Panc1 (cell line): ENCODE measurements at regions not wholly inside any gene's neighbourhood (a gene's known extent, or its start where the extent isn't known, plus 50 kb on each side); places are given as distances from the start of the nearest gene placed in this dataset.

Experiments
- ATAC-seq: fragments of 200-7000 bp; cut with Tn5 transposase; 2 replicates; pipeline ENCODE4 v1.9.1; 2020; ENCODE audit warnings: mild to moderate bottlenecking, moderate library complexity
- BruUV-seq: library from RNA; stranded (reverse); fragments of 400-500 nt; replicated peaks from 2 replicates; lab custom pipeline; 2021; lab: Mats Ljungman, UMichigan
- CTCF ChIA-PET: fragments of 300-600 bp; sonication (Branson Sonifier 250); formaldehyde crosslinking; loops from one replicate; lab custom pipeline; 2022; ENCODE audit warnings: antibody characterized with exemption; lab: Charles Lee
- POLR2A ChIA-PET: fragments of 300-600 bp; sonication (Branson Sonifier 250); formaldehyde crosslinking; loops from one replicate; lab custom pipeline; 2022; ENCODE audit warnings: antibody characterized with exemption; lab: Charles Lee
- DNase-seq: peaks from one replicate; pipeline ENCODE4 v3.0.0-alpha.2; 2010; ENCODE audit warnings: low read depth, low spot score
- H3K27ac ChIP-seq: 2 replicates; pipeline ENCODE4 v1.5.1; 2011; ENCODE audit warnings: mild to moderate bottlenecking, low read length, inconsistent platforms
- H3K27me3 ChIP-seq: fragments of 200-500 bp; sonication (Bioruptor generic); 2 replicates; pipeline ENCODE4 v1.6.0; 2014; ENCODE audit warnings: low read length, inconsistent platforms; ENCODE audit not compliant: control insufficient read depth, insufficient read depth
- H3K36me3 ChIP-seq: fragments of 200-500 bp; sonication (Bioruptor generic); 2 replicates; pipeline ENCODE4 v1.5.1; 2014; ENCODE audit warnings: inconsistent platforms, mild to moderate bottlenecking, low read length, moderate library complexity; ENCODE audit not compliant: control insufficient read depth, insufficient read depth
- H3K4me1 ChIP-seq: 2 replicates; pipeline ENCODE4 v1.5.1; 2011; ENCODE audit warnings: inconsistent platforms, mild to moderate bottlenecking, low read length, moderate library complexity; ENCODE audit not compliant: control insufficient read depth, insufficient read depth
- H3K4me3 ChIP-seq, 2 experiments: 2 replicates each; pipeline ENCODE4 v1.5.1; 2011 to 2012; ENCODE audit warnings: low read depth in 2 of 2, low read length in 2 of 2, mild to moderate bottlenecking in 2 of 2, inconsistent platforms in 1 of 2, moderate library complexity in 1 of 2
- H3K9me3 ChIP-seq: fragments of 200-500 bp; sonication (Bioruptor generic); 2 replicates; pipeline ENCODE4 v1.5.1; 2014; ENCODE audit warnings: low read depth, mild to moderate bottlenecking, inconsistent platforms, low read length, moderate library complexity; ENCODE audit not compliant: control insufficient read depth, insufficient read depth
- POLR2AphosphoS5 ChIP-seq: IDR thresholded peaks from 2 replicates; pipeline ENCODE4 v1.6.1; 2012; ENCODE audit warnings: mild to moderate bottlenecking, low read depth, low read length, moderate library complexity
- SIN3A ChIP-seq: IDR thresholded peaks from 2 replicates; pipeline ENCODE4 v1.6.1; 2012; ENCODE audit warnings: low read depth, mild to moderate bottlenecking, low read length, moderate library complexity, borderline replicate concordance; ENCODE audit not compliant: insufficient read depth
- TCF7L2 ChIP-seq: IDR thresholded peaks from 2 replicates; pipeline ENCODE4 v1.6.1; 2011; ENCODE audit warnings: mild to moderate bottlenecking, low read depth, low read length, inconsistent platforms
- in situ Hi-C: cut with HindIII; loops from 2 replicates; pipeline ENCODE4 v1.10.0; 2016; ENCODE audit warnings: low sequenced_read_pairs, low pct_unique_long_range_greater_than_20kb
- intact Hi-C: fragments of 100-400 bp; cut with micrococcal nuclease; formaldehyde crosslinking; loops from one replicate; pipeline ENCODE4 v1.10.0; 2022; ENCODE audit not compliant: unreplicated experiment
- TF ChIP-seq, protein P1 (sequence below), 2 experiments: IDR thresholded peaks; 2 replicates each; pipeline ENCODE4 v1.6.1; 2011 to 2012; ENCODE audit warnings: low read depth in 2 of 2, control low read depth in 1 of 2, low read length in 1 of 2, mild to moderate bottlenecking in 1 of 2, moderate library complexity in 1 of 2; ENCODE audit not compliant: insufficient read depth in 1 of 2
- TF ChIP-seq, protein P2 (sequence below): fragments of 450-650 bp; IDR thresholded peaks from 2 replicates; pipeline ENCODE4 v1.5.1; 2017; ENCODE audit warnings: mild to moderate bottlenecking

DNA sequence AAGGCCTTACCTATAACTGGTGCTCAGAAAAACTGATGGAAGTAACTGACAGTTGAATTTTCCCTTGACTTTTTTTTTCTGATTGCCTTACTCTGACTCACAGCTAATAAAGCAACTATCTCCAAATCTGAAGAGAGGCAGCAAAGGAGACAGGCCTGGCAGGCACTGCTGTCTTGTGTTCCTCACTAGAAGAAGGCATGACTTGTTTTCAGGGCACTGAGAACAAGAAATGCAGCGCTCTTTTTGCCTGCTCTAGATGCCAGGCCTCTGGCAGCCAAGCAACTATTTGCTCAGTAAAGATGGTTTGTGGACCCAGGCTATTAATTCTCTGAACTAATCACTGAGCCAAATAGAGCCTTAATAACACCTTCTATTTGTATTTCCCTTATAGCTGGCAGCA is 155.1 kb downstream of the PRDM13 start:
- BruUV-seq = no TSS peak
- Histone ChIP-seq H3K36me3 (no peaks in the 10 kb centered on the region), H3K27ac (no peak overlapping the region), H3K27me3 (peaks cover 2% of the 10 kb centered on the region), H3K9me3 (no peaks in the 10 kb centered on the region), H3K4me3 (no peak overlapping the region), H3K4me1 (no peaks in the 10 kb centered on the region)
- ATAC-seq (no peak), DNase-seq (no peak)
- ChIA-PET CTCF (no interaction called here), POLR2A (no interaction called here)
- in situ Hi-C loops (no loop called here), intact Hi-C loops (no loop called here)
- TF ChIP-seq, protein P1, sequence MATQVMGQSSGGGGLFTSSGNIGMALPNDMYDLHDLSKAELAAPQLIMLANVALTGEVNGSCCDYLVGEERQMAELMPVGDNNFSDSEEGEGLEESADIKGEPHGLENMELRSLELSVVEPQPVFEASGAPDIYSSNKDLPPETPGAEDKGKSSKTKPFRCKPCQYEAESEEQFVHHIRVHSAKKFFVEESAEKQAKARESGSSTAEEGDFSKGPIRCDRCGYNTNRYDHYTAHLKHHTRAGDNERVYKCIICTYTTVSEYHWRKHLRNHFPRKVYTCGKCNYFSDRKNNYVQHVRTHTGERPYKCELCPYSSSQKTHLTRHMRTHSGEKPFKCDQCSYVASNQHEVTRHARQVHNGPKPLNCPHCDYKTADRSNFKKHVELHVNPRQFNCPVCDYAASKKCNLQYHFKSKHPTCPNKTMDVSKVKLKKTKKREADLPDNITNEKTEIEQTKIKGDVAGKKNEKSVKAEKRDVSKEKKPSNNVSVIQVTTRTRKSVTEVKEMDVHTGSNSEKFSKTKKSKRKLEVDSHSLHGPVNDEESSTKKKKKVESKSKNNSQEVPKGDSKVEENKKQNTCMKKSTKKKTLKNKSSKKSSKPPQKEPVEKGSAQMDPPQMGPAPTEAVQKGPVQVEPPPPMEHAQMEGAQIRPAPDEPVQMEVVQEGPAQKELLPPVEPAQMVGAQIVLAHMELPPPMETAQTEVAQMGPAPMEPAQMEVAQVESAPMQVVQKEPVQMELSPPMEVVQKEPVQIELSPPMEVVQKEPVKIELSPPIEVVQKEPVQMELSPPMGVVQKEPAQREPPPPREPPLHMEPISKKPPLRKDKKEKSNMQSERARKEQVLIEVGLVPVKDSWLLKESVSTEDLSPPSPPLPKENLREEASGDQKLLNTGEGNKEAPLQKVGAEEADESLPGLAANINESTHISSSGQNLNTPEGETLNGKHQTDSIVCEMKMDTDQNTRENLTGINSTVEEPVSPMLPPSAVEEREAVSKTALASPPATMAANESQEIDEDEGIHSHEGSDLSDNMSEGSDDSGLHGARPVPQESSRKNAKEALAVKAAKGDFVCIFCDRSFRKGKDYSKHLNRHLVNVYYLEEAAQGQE (IDR thresholded peaks at IDR 0.05; ENCODE audit: insufficient read depth in 1 of 2, low read depth in 2 of 2, low read length in 1 of 2) = no peak
- TF ChIP-seq SIN3A = no peak
- TF ChIP-seq POLR2AphosphoS5 = no peak
- TF ChIP-seq, protein P2, sequence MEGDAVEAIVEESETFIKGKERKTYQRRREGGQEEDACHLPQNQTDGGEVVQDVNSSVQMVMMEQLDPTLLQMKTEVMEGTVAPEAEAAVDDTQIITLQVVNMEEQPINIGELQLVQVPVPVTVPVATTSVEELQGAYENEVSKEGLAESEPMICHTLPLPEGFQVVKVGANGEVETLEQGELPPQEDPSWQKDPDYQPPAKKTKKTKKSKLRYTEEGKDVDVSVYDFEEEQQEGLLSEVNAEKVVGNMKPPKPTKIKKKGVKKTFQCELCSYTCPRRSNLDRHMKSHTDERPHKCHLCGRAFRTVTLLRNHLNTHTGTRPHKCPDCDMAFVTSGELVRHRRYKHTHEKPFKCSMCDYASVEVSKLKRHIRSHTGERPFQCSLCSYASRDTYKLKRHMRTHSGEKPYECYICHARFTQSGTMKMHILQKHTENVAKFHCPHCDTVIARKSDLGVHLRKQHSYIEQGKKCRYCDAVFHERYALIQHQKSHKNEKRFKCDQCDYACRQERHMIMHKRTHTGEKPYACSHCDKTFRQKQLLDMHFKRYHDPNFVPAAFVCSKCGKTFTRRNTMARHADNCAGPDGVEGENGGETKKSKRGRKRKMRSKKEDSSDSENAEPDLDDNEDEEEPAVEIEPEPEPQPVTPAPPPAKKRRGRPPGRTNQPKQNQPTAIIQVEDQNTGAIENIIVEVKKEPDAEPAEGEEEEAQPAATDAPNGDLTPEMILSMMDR = no peak
- TF ChIP-seq TCF7L2 = no peak

DNA sequence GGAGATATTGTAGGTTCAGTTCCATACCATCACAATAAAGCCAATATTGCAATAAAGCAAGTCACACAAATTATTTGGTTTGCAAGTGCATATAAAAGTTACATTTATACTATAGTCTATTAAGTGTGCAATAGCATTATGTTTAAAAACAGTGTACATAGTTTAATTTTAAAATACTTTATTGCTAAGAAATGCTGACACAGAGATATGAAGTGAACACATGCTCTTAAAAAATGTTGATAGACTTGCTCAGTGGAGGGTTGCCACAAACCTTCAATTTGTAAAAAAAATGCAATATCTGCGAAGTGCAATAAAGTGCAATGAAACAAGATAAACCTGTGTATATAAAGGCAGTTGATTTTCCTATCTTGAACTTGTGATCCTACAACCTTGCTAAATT is 161.5 kb downstream of the PRDM13 start:
- no peak overlapping the region for H3K4me3 ChIP-seq
- ATAC-seq = no peak
- TF ChIP-seq SIN3A = no peak
- no TSS peak for BruUV-seq
- ChIA-PET POLR2A (no interaction called here), CTCF (no interaction called here)
- no peak overlapping the region for H3K27ac ChIP-seq
- H3K36me3 ChIP-seq = no peaks in the 10 kb centered on the region
- H3K4me1 ChIP-seq = no peaks in the 10 kb centered on the region
- no peaks in the 10 kb centered on the region for H3K27me3 ChIP-seq
- no peak for DNase-seq
- intact Hi-C loops (no loop called here), in situ Hi-C loops (no loop called here)
- H3K9me3 ChIP-seq = no peaks in the 10 kb centered on the region

DNA sequence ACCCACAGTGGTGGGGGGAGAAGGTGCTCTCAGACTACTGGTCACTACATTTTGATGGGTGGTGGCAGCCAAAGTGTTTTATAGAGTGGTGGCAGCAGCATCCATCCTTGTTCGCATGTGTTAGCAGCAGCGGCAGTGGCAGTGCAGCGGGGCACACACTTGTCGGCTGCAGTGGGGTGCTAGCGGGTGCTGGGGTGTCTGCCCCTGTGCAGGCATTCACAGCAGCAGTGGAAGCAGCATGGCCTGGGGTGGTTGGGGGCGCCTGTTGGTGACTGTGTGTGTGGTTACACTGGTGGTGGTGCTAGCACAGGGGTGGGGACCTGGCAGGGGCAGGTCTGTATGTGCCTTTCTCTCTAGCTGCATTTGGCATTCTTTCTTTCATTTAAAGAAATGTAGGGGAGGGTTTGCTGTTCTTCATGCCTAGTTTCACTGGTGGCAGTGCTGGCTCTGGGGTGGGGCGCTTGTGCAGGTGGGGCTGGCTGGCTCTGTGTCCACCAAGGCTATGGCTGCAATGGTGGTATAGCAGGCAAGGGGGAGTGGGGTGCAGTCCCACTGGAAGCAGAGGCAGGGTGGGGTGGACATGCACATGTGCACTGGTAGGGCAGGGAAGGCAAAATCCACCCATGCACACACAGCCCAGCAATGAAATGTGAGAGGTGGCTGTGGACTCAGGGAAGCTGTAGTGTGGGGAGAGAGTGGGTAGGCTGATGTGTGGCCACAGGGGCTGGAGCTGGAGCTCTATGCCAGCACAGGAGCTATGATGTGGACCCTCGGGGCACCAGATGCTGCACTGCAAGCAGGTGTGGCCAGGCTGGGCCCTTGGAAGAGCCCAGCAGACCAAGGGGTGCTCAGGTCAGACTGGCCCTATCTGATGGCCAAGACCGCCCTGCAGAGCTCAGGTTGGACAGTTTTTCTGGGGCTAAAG is 173.3 kb downstream of the PRDM13 start:
- Histone ChIP-seq H3K27me3 (peaks cover 3% of the 10 kb centered on the region; the same call in 1 of the 2 replicates), H3K4me3 (no peak overlapping the region), H3K9me3 (no peaks in the 10 kb centered on the region), H3K36me3 (no peaks in the 10 kb centered on the region), H3K27ac (no peak overlapping the region), H3K4me1 (no peaks in the 10 kb centered on the region)
- ChIA-PET POLR2A (no interaction called here), CTCF (no interaction called here)
- TF ChIP-seq, protein P1 (IDR thresholded peaks at IDR 0.05; ENCODE audit: insufficient read depth in 1 of 2, low read depth in 2 of 2, low read length in 1 of 2) = no peak
- TF ChIP-seq POLR2AphosphoS5 = no peak
- TF ChIP-seq, protein P2 = no peak
- TF ChIP-seq SIN3A = no peak
- TF ChIP-seq TCF7L2 = no peak
- ATAC-seq = no peak; the same call in 1 of the 2 replicates
- BruUV-seq = no TSS peak
- in situ Hi-C loops = no loop called here
- intact Hi-C loops = no loop called here
- no peak for DNase-seq
